ENCODE measurements at regions not wholly inside any gene's neighbourhood (a gene's known extent, or its start where the extent isn't known, plus 50 kb on each side); places are given as distances from the start of the nearest gene placed in this dataset.

GRCh38 chr7:145795132-145795531 is 321.5 kb upstream of the CNTNAP2 start:
- no peak overlapping the region for H3K56ac ChIP-seq (replicated peaks; ENCODE audit: insufficient read length, low read depth, low read length)
- no peak for DNase-seq (ENCODE audit: low read depth in 1 of 2, low spot score in 2 of 2)
- H3K9ac ChIP-seq (replicated peaks in 1 of 4; ENCODE audit: extremely low read depth in 1 of 4, low read depth in 3 of 4, low read length in 3 of 4): no peak overlapping the region
- H2BK120ac ChIP-seq (replicated peaks; ENCODE audit: low read depth, low read length): no peak overlapping the region
- H3K4me3 ChIP-seq (ENCODE audit: extremely low read depth in 1 of 4, insufficient read depth in 2 of 4, low read depth in 3 of 4, low read length in 4 of 4): no peak overlapping the region
- no peak overlapping the region for H2AFZ ChIP-seq (ENCODE audit: low read length)
- H3K23me2 ChIP-seq (ENCODE audit: low read depth, low read length): no peaks in the 10 kb centered on the region
- H2BK20ac ChIP-seq (ENCODE audit: low read length): no peak overlapping the region
- no peak overlapping the region for H3K14ac ChIP-seq (ENCODE audit: insufficient read length)
- no peaks in the 10 kb centered on the region for H3K36me3 ChIP-seq (ENCODE audit: control insufficient read depth in 2 of 4, insufficient read depth in 4 of 4, low read length in 3 of 4)
- H3K9me3 ChIP-seq (ENCODE audit: insufficient read depth in 2 of 2, low read depth in 1 of 2, low read length in 1 of 2): no peaks in the 10 kb centered on the region
- no peak overlapping the region for H3K4ac ChIP-seq (replicated peaks; ENCODE audit: insufficient read length, low read depth, low read length)
- no peak overlapping the region for H3K18ac ChIP-seq (ENCODE audit: extremely low read depth, low read length)
- H2BK5ac ChIP-seq (ENCODE audit: low read depth, low read length): no peak overlapping the region
- H4K20me1 ChIP-seq (replicated peaks in 1 of 2; ENCODE audit: control insufficient read depth in 1 of 2, insufficient read depth in 2 of 2, low read length in 2 of 2): no peaks in the 10 kb centered on the region
- no peak overlapping the region for H4K5ac ChIP-seq (ENCODE audit: insufficient read length, low read depth, low read length)
- POLR2A ChIA-PET (ENCODE audit: partially characterized antibody): no interaction called here
- no peaks in the 10 kb centered on the region for H3K27me3 ChIP-seq (replicated peaks in 1 of 4; ENCODE audit: control insufficient read depth in 3 of 4, extremely low read depth in 1 of 4, insufficient read depth in 3 of 4, low read length in 3 of 4)
- no peak overlapping the region for H3K4me2 ChIP-seq (ENCODE audit: insufficient read depth in 1 of 2, low read depth in 2 of 2, low read length in 2 of 2)
- H2BK12ac ChIP-seq (ENCODE audit: low read depth, low read length): no peak overlapping the region
- H4K91ac ChIP-seq (replicated peaks; ENCODE audit: insufficient read length, low read length): no peak overlapping the region
- no peak overlapping the region for H3K27ac ChIP-seq (ENCODE audit: low read depth, low read length)
- H4K8ac ChIP-seq (ENCODE audit: extremely low read depth, insufficient read depth, low read length): no peak overlapping the region
- no peaks in the 10 kb centered on the region for H3K79me1 ChIP-seq (ENCODE audit: low read depth, low read length)
- no peak overlapping the region for H3K23ac ChIP-seq (ENCODE audit: insufficient read length)
- no peak overlapping the region for H2BK15ac ChIP-seq (ENCODE audit: low read length)
- no peaks in the 10 kb centered on the region for H3K4me1 ChIP-seq (replicated peaks in 1 of 4; ENCODE audit: control insufficient read depth in 3 of 4, insufficient read depth in 4 of 4, low read length in 3 of 4)
- no peak for FAIRE-seq
- TF ChIP-seq TAF1 (IDR thresholded peaks at IDR 0.05; ENCODE audit: low read depth, low read length) (no peak), SP1 (IDR thresholded peaks at IDR 0.05; ENCODE audit: low read depth, low read length) (no peak), KDM1A (IDR thresholded peaks at IDR 0.05; ENCODE audit: borderline replicate concordance, low read length) (no peak), NANOG (IDR thresholded peaks at IDR 0.05; ENCODE audit: insufficient read depth, low read depth, low read length, poor library complexity, severe bottlenecking) (no peak), KDM4A (IDR thresholded peaks at IDR 0.05; ENCODE audit: low read depth, low read length, severe bottlenecking) (no peak), GABPA (IDR thresholded peaks at IDR 0.05; ENCODE audit: borderline replicate concordance, insufficient read depth, low read length) (no peak), POU5F1 (IDR thresholded peaks at IDR 0.05; ENCODE audit: low read depth, low read length) (no peak), TAF7 (optimal IDR thresholded peaks at IDR 0.05; ENCODE audit: borderline replicate concordance, low read depth, low read length) (no peak), TCF12 (IDR thresholded peaks at IDR 0.05; ENCODE audit: low read depth, low read length) (no peak), POLR2AphosphoS5 (IDR thresholded peaks at IDR 0.05; ENCODE audit: low read depth, low read length) (no peak), POLR2A (IDR thresholded peaks at IDR 0.05; ENCODE audit: control extremely low read depth in 1 of 2, low read depth in 2 of 2, low read length in 2 of 2) (no peak), CHD2 (IDR thresholded peaks at IDR 0.05; ENCODE audit: low read length) (no peak), RFX5 (IDR thresholded peaks at IDR 0.05; ENCODE audit: borderline replicate concordance, low read depth, low read length) (no peak), KDM5A (IDR thresholded peaks at IDR 0.05; ENCODE audit: low read length) (no peak), EZH2 (IDR thresholded peaks at IDR 0.05; ENCODE audit: low read depth, low read length, severe bottlenecking) (no peak), EGR1 (IDR thresholded peaks at IDR 0.05; ENCODE audit: borderline replicate concordance, low read depth, low read length) (no peak), SUZ12 (IDR thresholded peaks at IDR 0.05; ENCODE audit: low read length) (no peak), JUND (IDR thresholded peaks at IDR 0.05; ENCODE audit: low read length) (no peak), SIRT6 (IDR thresholded peaks at IDR 0.05; ENCODE audit: low read length) (no peak)
- CTCF ChIA-PET (ENCODE audit: partially characterized antibody): no interaction called here
- no peak overlapping the region for H2AK5ac ChIP-seq (ENCODE audit: low read depth, low read length)
- no peaks in the 10 kb centered on the region for H3K79me2 ChIP-seq (ENCODE audit: control insufficient read depth in 1 of 2, insufficient read depth in 2 of 2, low read length in 2 of 2)
